Upper lobe of right lung (tissue), 1 donor: ENCODE measurements at regions not wholly inside any gene's neighbourhood (a gene's known extent, or its start where the extent isn't known, plus 50 kb on each side); places are given as distances from the start of the nearest gene placed in this dataset.

ENCODE experiments used
- ATAC-seq: fragments of 200-7000 bp; cut with Tn5 transposase; one replicate; pipeline ENCODE4 v1.9.1; 2020; ENCODE audit warnings: mild to moderate bottlenecking, moderate library complexity
- DNase-seq: peaks from one replicate; pipeline ENCODE4 v3.0.0-alpha.2; 2020
- H3K27ac ChIP-seq: fragments of 200-600 bp; one replicate; pipeline ENCODE4 v1.8.0; 2022
- H3K27me3 ChIP-seq: fragments of 200-600 bp; one replicate; pipeline ENCODE4 v1.8.0; 2022; ENCODE audit warnings: mild to moderate bottlenecking
- H3K36me3 ChIP-seq: fragments of 200-600 bp; one replicate; pipeline ENCODE4 v1.8.0; 2022
- H3K4me1 ChIP-seq: fragments of 200-600 bp; one replicate; pipeline ENCODE4 v1.8.0; 2022
- H3K4me3 ChIP-seq: fragments of 200-600 bp; one replicate; pipeline ENCODE4 v1.8.0; 2022; ENCODE audit warnings: mild to moderate bottlenecking
- H3K9me3 ChIP-seq: fragments of 200-600 bp; one replicate; pipeline ENCODE4 v1.8.0; 2022
- CTCF ChIP-seq: fragments of 200-600 bp; IDR thresholded peaks from one replicate; pipeline ENCODE4 v1.8.0; 2022; ENCODE audit warnings: antibody characterized with exemption
- intact Hi-C: fragments of 100-400 bp; cut with DNase I; formaldehyde crosslinking; loops from one replicate; pipeline ENCODE4 v1.11.0; 2022
- donor health status: DM: no; HTN: yes; CAD: no; lungs with severe emphysema.

DNA sequence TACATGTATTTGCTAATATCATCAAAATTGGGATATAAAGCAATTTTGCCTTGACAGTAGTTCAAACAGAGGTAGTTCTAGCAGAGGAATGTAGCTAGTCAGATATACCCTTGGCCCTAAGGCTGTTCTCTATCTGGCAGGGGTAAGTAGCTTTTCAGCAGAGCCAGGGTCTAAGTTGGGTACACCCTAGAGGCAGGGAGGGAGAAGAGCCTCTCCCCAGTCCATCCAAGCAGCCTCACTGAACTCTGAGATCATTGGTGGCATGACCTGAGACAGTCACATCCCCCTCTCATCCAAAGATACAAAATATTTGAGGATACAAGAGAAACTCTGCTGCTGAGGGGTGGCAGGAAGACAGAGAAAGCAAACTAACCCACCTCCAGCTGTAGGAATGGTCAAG is 343.7 kb downstream of the DHX15 start:
- DNase-seq = no peak
- ATAC-seq = no peak
- Histone ChIP-seq H3K27me3 (no peaks in the 10 kb centered on the region), H3K9me3 (no peaks in the 10 kb centered on the region), H3K4me1 (no peaks in the 10 kb centered on the region), H3K27ac (no peak overlapping the region), H3K4me3 (no peak overlapping the region), H3K36me3 (no peaks in the 10 kb centered on the region)
- intact Hi-C loops = no loop called here
- no peak for TF ChIP-seq CTCF

DNA sequence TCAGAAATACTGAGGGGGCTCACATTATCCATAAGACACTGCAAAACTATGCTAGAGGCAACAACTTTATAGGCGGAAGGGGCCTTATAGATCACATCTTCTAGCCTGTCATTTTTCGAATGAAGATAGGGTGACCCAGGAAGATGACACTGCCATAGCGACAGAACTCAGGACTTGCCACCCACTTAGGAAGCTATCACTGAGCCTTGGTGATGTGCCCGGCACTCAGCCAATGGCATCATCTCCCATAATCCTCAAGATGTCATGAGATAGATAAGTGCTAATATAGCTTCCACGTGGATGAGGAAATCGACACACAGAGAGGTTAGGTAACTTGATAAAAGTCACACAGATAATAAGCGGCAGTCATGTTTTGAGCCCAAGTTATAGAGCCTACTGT is 346.6 kb downstream of the DHX15 start:
- intact Hi-C loops = no loop called here
- no peak for ATAC-seq
- no peak for TF ChIP-seq CTCF
- no peaks in the 10 kb centered on the region for H3K4me1 ChIP-seq
- no peaks in the 10 kb centered on the region for H3K27me3 ChIP-seq
- H3K9me3 ChIP-seq = no peaks in the 10 kb centered on the region
- H3K27ac ChIP-seq = no peak overlapping the region
- no peaks in the 10 kb centered on the region for H3K36me3 ChIP-seq
- H3K4me3 ChIP-seq = no peak overlapping the region
- no peak for DNase-seq

DNA sequence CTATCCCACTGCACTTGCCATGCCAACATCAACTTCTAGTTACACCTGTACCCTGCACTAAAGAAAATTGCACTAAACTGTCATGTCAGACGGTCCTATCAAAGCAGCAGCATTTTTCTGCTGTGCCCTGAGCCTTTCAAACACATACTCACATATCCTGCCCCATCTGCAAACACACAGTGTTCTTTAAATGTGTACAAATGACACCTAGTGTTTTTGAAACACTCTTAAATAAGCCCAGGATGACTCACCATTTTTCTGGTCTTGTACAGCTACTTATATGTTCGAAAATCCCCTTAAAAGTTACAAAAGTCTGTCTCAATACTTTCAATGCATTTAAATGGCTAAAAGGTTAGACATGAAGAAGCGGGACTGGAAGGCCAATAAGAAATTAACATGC is 346.7 kb upstream of the PPARGC1A start:
- Histone ChIP-seq H3K36me3 (no peaks in the 10 kb centered on the region), H3K9me3 (no peaks in the 10 kb centered on the region), H3K27ac (no peak overlapping the region), H3K27me3 (no peaks in the 10 kb centered on the region), H3K4me1 (no peaks in the 10 kb centered on the region), H3K4me3 (no peak overlapping the region)
- TF ChIP-seq CTCF = no peak
- no peak for DNase-seq
- no peak for ATAC-seq
- intact Hi-C loops = no loop called here

DNA sequence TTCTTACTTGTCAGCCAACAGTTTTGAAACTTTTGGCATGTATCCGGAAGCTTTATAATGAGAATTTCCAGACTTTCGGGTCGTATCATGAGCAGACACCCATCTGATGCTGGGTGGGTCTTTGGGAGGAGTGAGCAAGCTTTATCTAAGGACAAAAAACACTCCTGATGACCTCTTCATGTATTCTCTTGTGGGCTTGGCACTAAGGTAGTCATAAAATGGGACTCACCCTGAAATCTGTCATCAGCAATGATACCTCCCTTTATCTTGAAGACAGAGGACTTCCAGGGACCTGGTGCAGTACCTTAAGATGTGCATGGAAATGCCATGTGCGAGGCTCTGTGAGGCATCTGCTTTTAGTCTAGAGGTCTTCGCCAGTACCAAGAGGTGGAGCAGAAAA is 346.3 kb upstream of the PPARGC1A start:
- TF ChIP-seq CTCF = no peak
- no peak overlapping the region for H3K27ac ChIP-seq
- H3K9me3 ChIP-seq = no peaks in the 10 kb centered on the region
- intact Hi-C loops = no loop called here
- no peaks in the 10 kb centered on the region for H3K36me3 ChIP-seq
- ATAC-seq = no peak
- DNase-seq = no peak
- H3K27me3 ChIP-seq = no peaks in the 10 kb centered on the region
- no peak overlapping the region for H3K4me3 ChIP-seq
- H3K4me1 ChIP-seq = no peaks in the 10 kb centered on the region

GRCh38 chr4:24235618-24236017 is 345.8 kb upstream of the PPARGC1A start:
- no peaks in the 10 kb centered on the region for H3K4me1 ChIP-seq
- no peak for TF ChIP-seq CTCF
- ATAC-seq (no peak), DNase-seq (no peak)
- intact Hi-C loops = no loop called here
- no peak overlapping the region for H3K27ac ChIP-seq
- H3K4me3 ChIP-seq = no peak overlapping the region
- H3K27me3 ChIP-seq = no peaks in the 10 kb centered on the region
- H3K9me3 ChIP-seq = no peaks in the 10 kb centered on the region
- no peaks in the 10 kb centered on the region for H3K36me3 ChIP-seq

DNA sequence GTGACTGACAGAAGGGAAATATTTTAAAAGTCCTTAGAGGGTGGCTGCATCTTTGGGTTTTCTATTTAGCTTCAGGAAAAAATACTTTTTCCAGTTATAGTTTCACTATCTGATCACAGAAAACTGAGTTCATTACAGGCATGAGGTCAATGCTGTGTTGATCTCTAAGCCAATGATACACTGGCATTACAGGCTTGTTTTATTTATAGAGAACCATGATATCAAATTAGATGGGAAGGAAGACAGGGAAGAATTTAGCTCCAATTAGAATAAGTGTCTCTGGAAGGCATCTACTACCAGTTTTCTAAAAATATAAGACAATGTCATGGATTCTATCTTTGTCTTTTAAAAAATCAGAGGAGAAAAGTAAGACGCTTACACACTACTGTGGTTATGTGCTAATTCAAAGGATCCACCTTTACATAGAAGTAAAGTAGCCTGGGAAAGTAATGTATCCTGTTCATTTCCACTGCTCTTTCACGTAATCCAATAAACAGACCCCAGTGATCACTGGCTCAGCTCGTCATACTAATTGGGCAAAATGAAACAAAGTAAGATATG is 344.5 kb upstream of the PPARGC1A start:
- Histone ChIP-seq H3K27me3 (no peaks in the 10 kb centered on the region), H3K9me3 (no peaks in the 10 kb centered on the region), H3K4me1 (no peaks in the 10 kb centered on the region), H3K36me3 (no peaks in the 10 kb centered on the region), H3K27ac (no peak overlapping the region), H3K4me3 (no peak overlapping the region)
- TF ChIP-seq CTCF = no peak
- ATAC-seq (no peak), DNase-seq (no peak)
- intact Hi-C loops = no loop called here
